H1 (cell line): ENCODE measurements at regions not wholly inside any gene's neighbourhood (a gene's known extent, or its start where the extent isn't known, plus 50 kb on each side); places are given as distances from the start of the nearest gene placed in this dataset.

Experiments
- CEBPB ChIP-seq: IDR thresholded peaks from 2 replicates; pipeline ENCODE4 v1.6.1; 2012; ENCODE audit warnings: low read depth, low read length
- CHD1 ChIP-seq: IDR thresholded peaks from 2 replicates; pipeline ENCODE4 v1.6.1; 2012; ENCODE audit warnings: low read depth, low read length, improper control_type of control experiment
- EGR1 ChIP-seq: IDR thresholded peaks from 2 replicates; pipeline ENCODE4 v1.6.1; 2011; ENCODE audit warnings: low read depth, low read length, borderline replicate concordance
- EP300 ChIP-seq, 2 experiments: IDR thresholded peaks; 1 replicate in 1 of 2; 2 replicates in 1 of 2; pipeline ENCODE4 v1.6.1; 2011 to 2012; ENCODE audit warnings: low read depth in 2 of 2, low read length in 2 of 2, mild to moderate bottlenecking in 2 of 2, borderline replicate concordance in 1 of 2, inconsistent platforms in 1 of 2, moderate library complexity in 1 of 2
- EZH2 ChIP-seq: fragments of 200-600 bp; sonication (generic); IDR thresholded peaks from 2 replicates; pipeline ENCODE4 v1.7.1; 2012; ENCODE audit warnings: low read depth, mild to moderate bottlenecking, moderate library complexity, low read length, inconsistent platforms; ENCODE audit not compliant: severe bottlenecking
- KDM1A ChIP-seq: fragments of 200-600, 300-600 bp; sonication (generic); IDR thresholded peaks from 2 replicates; pipeline ENCODE4 v1.7.1; 2016; ENCODE audit warnings: mild to moderate bottlenecking, low read length, borderline replicate concordance
- POLR2A ChIP-seq, 2 experiments: IDR thresholded peaks; 1 replicate in 1 of 2; 2 replicates in 1 of 2; pipeline ENCODE4 v1.6.1; 2011; ENCODE audit warnings: low read depth in 2 of 2, low read length in 2 of 2, mild to moderate bottlenecking in 2 of 2; ENCODE audit errors: control extremely low read depth in 1 of 2
- POLR2AphosphoS5 ChIP-seq: IDR thresholded peaks from 2 replicates; pipeline ENCODE4 v1.6.1; 2011; ENCODE audit warnings: low read depth, low read length
- RAD21 ChIP-seq, 2 experiments: IDR thresholded peaks in 1 of 2; conservative IDR thresholded peaks in 1 of 2; 2 replicates each; pipeline ENCODE4 v1.6.1; 2011; ENCODE audit warnings: low read depth in 2 of 2, low read length in 2 of 2, improper control_type of control experiment in 1 of 2, inconsistent platforms in 1 of 2, mild to moderate bottlenecking in 1 of 2, moderate library complexity in 1 of 2
- SIN3A ChIP-seq, 2 experiments: IDR thresholded peaks in 1 of 2; conservative IDR thresholded peaks in 1 of 2; 2 replicates each; pipeline ENCODE4 v1.6.1; 2011 to 2012; ENCODE audit warnings: low read length in 2 of 2, improper control_type of control experiment in 1 of 2, low read depth in 1 of 2, mild to moderate bottlenecking in 1 of 2
- SP1 ChIP-seq: IDR thresholded peaks from 2 replicates; pipeline ENCODE4 v1.6.1; 2011; ENCODE audit warnings: low read depth, low read length
- SUZ12 ChIP-seq: fragments of 200-600 bp; sonication (generic); IDR thresholded peaks from 2 replicates; pipeline ENCODE4 v1.6.1; 2012; ENCODE audit warnings: mild to moderate bottlenecking, inconsistent platforms, low read length, moderate library complexity, mixed read lengths
- TEAD4 ChIP-seq: IDR thresholded peaks from 2 replicates; pipeline ENCODE4 v1.6.1; 2012; ENCODE audit warnings: low read depth, low read length, inconsistent platforms, mixed read lengths
- TF ChIP-seq, protein P1 (sequence below), 3 experiments: IDR thresholded peaks; 1 replicate in 2 of 3; 2 replicates in 1 of 3; pipeline versions ENCODE4 v1.5.1 to v1.6.1; 2011; ENCODE audit warnings: low read length in 3 of 3, mild to moderate bottlenecking in 3 of 3, inconsistent platforms in 2 of 3, low read depth in 1 of 3, moderate library complexity in 1 of 3; ENCODE audit not compliant: insufficient read depth in 1 of 3; ENCODE audit errors: control extremely low read depth in 1 of 3

- TF ChIP-seq, protein P1, sequence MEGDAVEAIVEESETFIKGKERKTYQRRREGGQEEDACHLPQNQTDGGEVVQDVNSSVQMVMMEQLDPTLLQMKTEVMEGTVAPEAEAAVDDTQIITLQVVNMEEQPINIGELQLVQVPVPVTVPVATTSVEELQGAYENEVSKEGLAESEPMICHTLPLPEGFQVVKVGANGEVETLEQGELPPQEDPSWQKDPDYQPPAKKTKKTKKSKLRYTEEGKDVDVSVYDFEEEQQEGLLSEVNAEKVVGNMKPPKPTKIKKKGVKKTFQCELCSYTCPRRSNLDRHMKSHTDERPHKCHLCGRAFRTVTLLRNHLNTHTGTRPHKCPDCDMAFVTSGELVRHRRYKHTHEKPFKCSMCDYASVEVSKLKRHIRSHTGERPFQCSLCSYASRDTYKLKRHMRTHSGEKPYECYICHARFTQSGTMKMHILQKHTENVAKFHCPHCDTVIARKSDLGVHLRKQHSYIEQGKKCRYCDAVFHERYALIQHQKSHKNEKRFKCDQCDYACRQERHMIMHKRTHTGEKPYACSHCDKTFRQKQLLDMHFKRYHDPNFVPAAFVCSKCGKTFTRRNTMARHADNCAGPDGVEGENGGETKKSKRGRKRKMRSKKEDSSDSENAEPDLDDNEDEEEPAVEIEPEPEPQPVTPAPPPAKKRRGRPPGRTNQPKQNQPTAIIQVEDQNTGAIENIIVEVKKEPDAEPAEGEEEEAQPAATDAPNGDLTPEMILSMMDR (IDR thresholded peaks at IDR 0.05; ENCODE audit: control extremely low read depth in 1 of 3, insufficient read depth in 1 of 3, low read depth in 1 of 3, low read length in 3 of 3): no peak
- TF ChIP-seq TEAD4 (no peak), SUZ12 (no peak), SIN3A (conservative IDR thresholded peaks at IDR 0.05 in 1 of 2, IDR thresholded peaks at IDR 0.05 in 1 of 2; ENCODE audit: low read depth in 1 of 2, low read length in 2 of 2) (no peak), SP1 (no peak), EZH2 (no peak), EGR1 (no peak), POLR2AphosphoS5 (no peak), CHD1 (no peak), RAD21 (IDR thresholded peaks at IDR 0.05 in 1 of 2, conservative IDR thresholded peaks at IDR 0.05 in 1 of 2; ENCODE audit: low read depth in 2 of 2, low read length in 2 of 2) (no peak), KDM1A (no peak), CEBPB (no peak), POLR2A (IDR thresholded peaks at IDR 0.05; ENCODE audit: control extremely low read depth in 1 of 2, low read depth in 2 of 2, low read length in 2 of 2) (no peak), EP300 (IDR thresholded peaks at IDR 0.05; ENCODE audit: borderline replicate concordance in 1 of 2, low read depth in 2 of 2, low read length in 2 of 2) (no peak)
Observed at GRCh38 chr2:217658806-217659205, 344.0 kb downstream of the TNS1 start.
